Activated naive CD4-positive, alpha-beta T cell treated with anti-CD3 and anti-CD28 coated beads, Interleukin-2, amount 10 ng/mL, durations not matched to agents 7 days and 5 days (primary cell): ENCODE measurements at regions not wholly inside any gene's neighbourhood (a gene's known extent, or its start where the extent isn't known, plus 50 kb on each side); places are given as distances from the start of the nearest gene placed in this dataset.

Source experiments
- CTCF ChIA-PET: fragments of 350-600 bp; sonication (Branson Sonifier 250); formaldehyde crosslinking; loops from one replicate; lab custom pipeline; 2021; ENCODE audit warnings: antibody characterized with exemption; lab: Charles Lee
- DNase-seq: peaks from one replicate; pipeline ENCODE4 v3.0.0-alpha.2; 2020
- H3K27ac Mint-ChIP-seq: one replicate; pipeline ENCODE4 v1.8.0; 2021; ENCODE audit warnings: mild to moderate bottlenecking, moderate library complexity, mixed read lengths
- H3K27me3 Mint-ChIP-seq: one replicate; pipeline ENCODE4 v1.8.0; 2021; ENCODE audit warnings: mild to moderate bottlenecking, mixed read lengths
- H3K36me3 Mint-ChIP-seq: one replicate; pipeline ENCODE4 v1.8.0; 2021; ENCODE audit warnings: mixed read lengths
- H3K4me1 Mint-ChIP-seq: one replicate; pipeline ENCODE4 v1.8.0; 2021; ENCODE audit warnings: mixed read lengths
- H3K4me3 Mint-ChIP-seq: one replicate; pipeline ENCODE4 v1.8.0; 2021; ENCODE audit warnings: mild to moderate bottlenecking, moderate library complexity, mixed read lengths
- H3K9me3 Mint-ChIP-seq: one replicate; pipeline ENCODE4 v1.8.0; 2021; ENCODE audit warnings: mixed read lengths

DNA sequence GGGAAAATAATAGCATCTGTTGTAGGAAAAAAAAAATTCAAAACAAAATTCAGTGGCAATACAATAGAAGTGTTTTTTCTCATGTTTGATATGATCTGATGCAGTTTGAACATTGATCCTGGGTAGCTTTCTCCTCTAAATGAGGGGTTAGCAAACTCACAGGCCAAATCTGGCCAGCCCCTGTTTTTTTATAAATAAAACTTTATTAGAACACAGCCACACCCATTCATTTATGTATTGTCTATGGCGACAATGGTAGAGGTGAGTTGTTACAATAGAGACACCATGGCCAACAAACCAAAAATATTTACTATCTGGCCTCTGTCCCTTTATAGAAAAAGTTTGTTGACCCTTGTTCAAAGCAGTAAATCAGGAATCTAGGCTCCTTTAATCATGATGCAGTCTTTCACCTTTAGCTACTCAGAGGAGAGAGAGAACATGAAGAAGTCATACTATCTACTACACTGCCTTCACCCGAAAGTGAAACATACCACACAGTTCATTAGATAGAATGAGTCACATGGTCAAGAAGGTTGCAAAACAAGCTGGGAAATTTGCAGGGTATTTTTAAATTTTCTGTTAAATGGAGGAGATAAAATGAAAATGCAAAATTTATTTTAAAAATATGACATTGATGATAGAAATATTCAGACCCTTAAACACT, 186.6 kb upstream of the MAOA start:
- no peaks in the 10 kb centered on the region for H3K27me3 Mint-ChIP-seq
- no peak overlapping the region for H3K27ac Mint-ChIP-seq
- H3K36me3 Mint-ChIP-seq = no peaks in the 10 kb centered on the region
- no peak overlapping the region for H3K4me3 Mint-ChIP-seq
- H3K4me1 Mint-ChIP-seq = no peaks in the 10 kb centered on the region
- no peak for DNase-seq
- no peaks in the 10 kb centered on the region for H3K9me3 Mint-ChIP-seq
- CTCF ChIA-PET = no interaction called here

DNA sequence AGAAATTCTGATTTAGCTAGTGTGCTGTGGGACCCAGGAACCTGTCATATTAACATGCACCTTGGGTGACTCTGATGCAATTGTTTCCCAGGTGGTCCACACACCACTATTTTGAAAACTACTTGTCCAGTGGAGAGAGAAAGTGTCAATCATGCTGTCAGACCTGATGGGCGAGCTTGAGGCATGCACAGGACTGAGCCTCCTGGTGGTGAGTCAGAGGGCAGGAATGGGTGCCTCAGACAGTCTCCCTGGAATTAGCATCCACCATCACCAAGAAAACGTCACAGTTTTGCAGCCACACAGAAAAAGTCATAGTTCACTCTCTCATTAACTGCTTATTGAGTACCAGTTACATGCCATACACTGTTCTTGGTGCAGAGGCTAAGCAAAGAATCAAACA, 181.8 kb upstream of the MAOA start:
- Mint-ChIP-seq H3K4me1 (no peaks in the 10 kb centered on the region), H3K27me3 (no peaks in the 10 kb centered on the region), H3K9me3 (no peaks in the 10 kb centered on the region), H3K36me3 (no peaks in the 10 kb centered on the region), H3K4me3 (no peak overlapping the region), H3K27ac (no peak overlapping the region)
- CTCF ChIA-PET = no interaction called here
- DNase-seq = no peak

DNA sequence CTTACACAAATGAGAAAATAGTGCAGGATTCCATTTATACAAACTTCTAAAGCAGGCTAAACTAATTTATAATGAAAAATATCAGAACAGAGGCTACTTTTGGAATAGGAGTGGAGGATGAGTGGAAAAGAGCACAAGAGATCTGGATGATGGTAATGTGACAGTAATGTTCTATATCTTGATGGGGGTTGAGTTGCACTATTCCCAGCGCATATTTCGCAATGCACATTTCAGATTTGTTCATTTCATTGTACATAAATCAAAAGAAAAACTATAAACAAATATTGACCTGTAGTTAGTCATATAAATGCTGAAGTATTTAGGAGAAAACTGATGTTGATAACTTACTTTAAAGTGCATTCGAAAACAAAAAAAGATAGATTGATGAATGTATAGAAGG, 177.0 kb upstream of the MAOA start:
- H3K36me3 Mint-ChIP-seq = no peaks in the 10 kb centered on the region
- no peak overlapping the region for H3K4me3 Mint-ChIP-seq
- H3K27ac Mint-ChIP-seq = no peak overlapping the region
- DNase-seq = no peak
- H3K4me1 Mint-ChIP-seq = no peaks in the 10 kb centered on the region
- no peaks in the 10 kb centered on the region for H3K9me3 Mint-ChIP-seq
- CTCF ChIA-PET = no interaction called here
- no peaks in the 10 kb centered on the region for H3K27me3 Mint-ChIP-seq

DNA sequence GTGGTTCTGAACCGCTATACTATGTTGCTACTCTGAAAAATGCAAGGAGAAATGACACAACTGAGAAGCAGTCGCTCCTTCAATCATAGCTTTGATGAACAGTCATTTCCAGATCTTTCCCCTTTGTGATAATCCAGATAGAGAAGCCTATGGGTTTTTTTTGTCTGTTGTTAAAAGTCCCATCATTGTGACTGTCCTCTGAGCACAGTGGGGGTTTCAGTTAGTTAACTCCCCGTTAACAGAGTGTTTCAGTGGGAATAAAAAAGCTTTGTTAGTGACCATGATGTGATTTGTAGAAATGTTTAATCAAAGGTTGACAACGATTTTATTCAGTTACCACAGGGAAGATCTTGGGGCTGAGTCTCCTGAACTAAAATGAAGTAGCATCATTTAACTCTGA, 176.2 kb upstream of the MAOA start:
- no peaks in the 10 kb centered on the region for H3K27me3 Mint-ChIP-seq
- no peaks in the 10 kb centered on the region for H3K4me1 Mint-ChIP-seq

DNA sequence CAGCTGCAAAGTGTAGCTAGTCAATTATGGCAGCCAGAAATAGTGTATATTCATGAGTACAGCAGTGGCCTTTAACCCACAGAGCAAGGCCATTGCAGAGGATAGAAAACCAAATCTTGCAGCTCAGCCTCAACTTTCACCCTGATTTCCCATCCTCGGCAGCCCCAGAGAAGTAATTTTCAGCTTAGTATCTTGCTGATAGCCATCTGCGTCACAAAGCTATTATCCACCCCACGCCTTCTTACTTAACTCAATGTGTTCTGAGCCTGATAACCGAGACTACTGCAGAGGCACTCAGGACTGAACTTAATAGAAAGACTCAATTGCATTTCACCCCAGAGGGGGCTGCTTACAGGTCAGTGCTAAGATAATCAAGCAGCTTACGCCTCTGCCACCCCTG, 174.5 kb upstream of the MAOA start:
- Mint-ChIP-seq H3K27ac (no peak overlapping the region), H3K4me1 (no peaks in the 10 kb centered on the region), H3K36me3 (no peaks in the 10 kb centered on the region), H3K27me3 (no peaks in the 10 kb centered on the region), H3K9me3 (no peaks in the 10 kb centered on the region), H3K4me3 (no peak overlapping the region)
- DNase-seq = no peak
- CTCF ChIA-PET = no interaction called here

More for the DNA sequence above, 176.2 kb upstream of the MAOA start:
- Mint-ChIP-seq H3K4me3 (no peak overlapping the region), H3K9me3 (no peaks in the 10 kb centered on the region), H3K27ac (no peak overlapping the region), H3K36me3 (no peaks in the 10 kb centered on the region)
- DNase-seq = no peak
- CTCF ChIA-PET = no interaction called here

DNA sequence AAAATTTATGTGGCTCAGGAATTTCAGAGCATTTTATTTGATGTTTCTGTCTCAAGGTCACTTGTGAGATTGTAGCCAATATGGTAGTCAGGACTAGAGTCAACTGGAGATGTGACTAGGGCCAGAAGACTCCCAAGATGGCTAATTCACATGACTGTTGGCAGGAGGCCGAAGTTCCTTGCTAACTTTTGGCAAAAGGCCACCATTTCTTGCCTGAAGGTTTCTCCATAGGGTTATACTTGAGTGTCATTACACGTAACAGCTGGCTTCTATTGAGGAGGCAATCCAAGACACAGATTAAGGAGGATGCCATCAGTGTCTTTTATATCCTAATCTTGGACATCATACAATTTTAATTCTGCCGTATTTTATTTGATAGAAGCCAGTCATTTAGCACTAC, 162.3 kb upstream of the MAOA start:
- Mint-ChIP-seq H3K36me3 (no peaks in the 10 kb centered on the region), H3K4me3 (no peak overlapping the region), H3K4me1 (no peaks in the 10 kb centered on the region), H3K27me3 (no peaks in the 10 kb centered on the region), H3K27ac (no peak overlapping the region), H3K9me3 (no peaks in the 10 kb centered on the region)
- CTCF ChIA-PET = interaction anchor here (0.7 kb wide), 1 partner anchor 13 kb away, joined by 3 read pairs; no protein-coding TSS in a partner anchor
- DNase-seq = no peak

DNA sequence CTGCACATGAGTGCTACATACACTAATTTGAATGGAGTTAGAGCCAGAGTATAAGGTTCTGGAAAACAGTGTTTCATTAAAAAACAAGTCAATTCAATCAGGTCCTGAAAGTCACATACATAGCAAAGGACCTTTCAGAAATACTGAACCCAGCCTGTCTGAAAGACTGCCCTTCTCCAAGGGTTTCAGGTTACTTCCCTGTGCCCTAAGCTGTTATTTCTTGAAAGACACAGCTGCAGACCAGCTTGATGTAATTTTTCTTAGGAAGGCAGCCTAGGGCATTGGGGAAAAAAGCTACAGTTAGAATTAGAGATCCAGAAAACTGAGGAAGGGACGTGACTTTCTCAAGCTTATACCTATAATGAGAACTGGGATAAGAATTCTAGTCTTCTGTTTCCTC, 155.9 kb upstream of the MAOA start:
- DNase-seq = no peak
- CTCF ChIA-PET = no interaction called here
- no peak overlapping the region for H3K27ac Mint-ChIP-seq
- peaks cover 3% of the 10 kb centered on the region for H3K27me3 Mint-ChIP-seq
- no peak overlapping the region for H3K4me3 Mint-ChIP-seq
- no peaks in the 10 kb centered on the region for H3K9me3 Mint-ChIP-seq
- no peaks in the 10 kb centered on the region for H3K4me1 Mint-ChIP-seq
- H3K36me3 Mint-ChIP-seq = no peaks in the 10 kb centered on the region

DNA sequence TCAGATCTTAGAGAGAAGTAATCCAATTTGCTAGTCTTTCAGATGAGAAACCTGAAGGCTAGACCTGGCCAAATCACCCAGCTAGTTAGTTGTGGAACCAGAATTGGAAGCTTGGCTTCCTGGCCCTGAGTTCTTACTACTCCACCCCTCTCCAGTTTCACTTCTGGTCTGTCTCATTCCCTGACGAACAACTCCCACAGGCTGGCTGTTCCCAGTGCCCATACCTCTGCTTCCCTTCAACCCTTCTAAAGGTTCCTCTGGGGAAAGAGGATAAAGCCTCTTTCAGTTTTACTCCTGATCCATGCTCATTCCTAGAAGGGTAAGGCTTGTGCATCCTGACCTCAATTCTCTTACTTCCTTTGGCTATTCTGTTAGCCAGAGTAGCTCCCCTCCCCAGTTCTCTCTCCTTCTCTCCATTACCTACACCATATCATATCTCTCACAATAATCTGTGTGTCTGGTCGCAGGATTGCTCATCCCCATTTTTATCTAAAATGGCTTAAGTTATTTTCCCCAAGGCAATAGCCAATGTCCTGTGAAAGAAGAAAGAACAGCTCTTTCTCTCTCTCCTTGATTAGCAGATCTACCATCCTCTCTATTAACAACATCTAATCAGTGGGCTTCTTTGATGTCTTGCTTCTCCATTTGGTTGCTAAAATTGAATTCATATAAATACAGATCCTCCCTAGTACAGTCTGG, 155.0 kb upstream of the MAOA start:
- H3K4me3 Mint-ChIP-seq = no peak overlapping the region
- H3K27ac Mint-ChIP-seq = no peak overlapping the region
- H3K27me3 Mint-ChIP-seq = peaks cover 3% of the 10 kb centered on the region
- H3K9me3 Mint-ChIP-seq = no peaks in the 10 kb centered on the region
- CTCF ChIA-PET = no interaction called here
- no peaks in the 10 kb centered on the region for H3K36me3 Mint-ChIP-seq
- no peaks in the 10 kb centered on the region for H3K4me1 Mint-ChIP-seq
- DNase-seq = no peak

DNA sequence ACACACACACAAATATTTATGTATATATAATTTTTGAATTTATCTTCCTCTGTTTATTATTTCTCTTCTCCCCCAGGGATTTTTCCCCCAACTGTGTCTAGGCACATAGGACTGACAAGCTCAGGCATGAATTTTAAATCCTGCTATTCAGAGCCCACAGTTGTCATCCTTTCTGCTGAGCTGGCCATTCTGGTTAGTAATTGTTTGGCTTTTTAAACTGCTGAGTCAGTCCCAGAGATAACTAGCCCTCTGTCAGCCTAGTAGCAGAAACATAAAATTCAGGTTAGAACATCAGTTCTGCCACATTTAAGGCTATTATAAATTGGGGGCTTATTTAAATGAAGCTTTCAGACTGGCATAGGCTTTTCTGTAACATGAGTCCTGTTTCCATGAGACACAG, 151.7 kb upstream of the MAOA start:
- Mint-ChIP-seq H3K36me3 (no peaks in the 10 kb centered on the region), H3K9me3 (no peaks in the 10 kb centered on the region), H3K27ac (no peak overlapping the region), H3K27me3 (peaks cover 3% of the 10 kb centered on the region), H3K4me3 (no peak overlapping the region), H3K4me1 (no peaks in the 10 kb centered on the region)
- no peak for DNase-seq
- CTCF ChIA-PET = no interaction called here

DNA sequence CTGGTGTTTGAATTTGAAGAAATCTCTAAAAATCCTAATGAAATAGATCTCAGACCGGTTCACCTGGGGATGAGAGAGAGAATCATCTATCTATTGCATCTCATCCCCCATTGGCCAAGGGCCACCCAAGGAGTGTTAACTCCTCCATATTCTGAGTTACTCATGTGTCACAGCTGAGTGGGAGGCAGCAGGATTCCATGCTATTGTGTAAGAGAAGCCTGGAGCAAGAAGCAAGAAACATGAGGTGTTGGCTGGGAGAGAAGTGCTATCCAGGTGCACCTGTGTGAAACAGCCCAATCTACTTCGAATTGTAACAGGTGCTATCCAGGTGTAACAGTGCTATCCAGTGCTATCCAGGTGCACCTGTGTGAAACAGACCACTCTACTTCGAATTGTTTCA, 150.3 kb upstream of the MAOA start:
- Mint-ChIP-seq H3K4me1 (no peaks in the 10 kb centered on the region), H3K36me3 (no peaks in the 10 kb centered on the region), H3K27ac (no peak overlapping the region), H3K4me3 (no peak overlapping the region), H3K9me3 (no peaks in the 10 kb centered on the region), H3K27me3 (peaks cover 3% of the 10 kb centered on the region)
- no peak for DNase-seq
- CTCF ChIA-PET = no interaction called here

DNA sequence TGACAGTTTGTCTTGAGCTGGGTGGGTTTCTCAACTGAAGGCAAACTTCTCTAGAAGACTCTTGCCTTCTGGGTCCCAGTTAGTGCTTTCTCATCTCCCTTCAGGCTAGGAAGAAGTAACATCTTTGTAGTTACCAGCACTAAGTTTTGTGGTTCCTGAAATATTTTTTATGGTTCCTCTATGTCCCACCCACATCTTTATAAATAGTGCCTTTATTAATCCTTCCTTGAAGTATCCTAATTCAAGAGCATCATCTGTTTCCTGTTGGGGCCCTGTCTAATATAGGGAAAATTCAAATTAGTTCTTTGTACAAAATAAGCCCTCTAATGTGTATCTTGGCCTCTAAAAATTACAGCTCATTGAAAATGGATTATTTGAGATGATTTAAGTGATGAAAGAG, 147.4 kb upstream of the MAOA start:
- H3K36me3 Mint-ChIP-seq = no peaks in the 10 kb centered on the region

DNA sequence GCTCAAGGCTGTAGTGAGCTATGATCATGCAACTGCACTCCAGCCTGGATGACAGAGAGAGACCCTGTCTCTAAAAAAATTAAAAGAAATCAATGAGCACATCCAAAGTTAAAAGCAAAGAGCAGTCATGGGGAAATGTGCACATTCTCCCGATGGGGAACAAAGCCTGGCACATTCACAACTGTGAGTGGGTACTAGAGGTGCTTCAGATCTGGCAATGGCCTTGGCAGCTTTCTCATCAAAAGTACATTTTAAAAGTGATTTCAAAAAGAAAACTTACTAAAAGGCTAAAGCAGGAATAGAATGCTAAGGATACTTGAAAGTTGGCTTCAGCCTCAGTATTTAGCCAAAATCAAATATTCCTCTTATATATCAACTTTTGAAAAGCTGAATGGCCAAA, 145.9 kb upstream of the MAOA start:
- Mint-ChIP-seq H3K27ac (no peak overlapping the region), H3K4me3 (no peak overlapping the region), H3K4me1 (no peaks in the 10 kb centered on the region), H3K27me3 (no peaks in the 10 kb centered on the region), H3K36me3 (no peaks in the 10 kb centered on the region), H3K9me3 (no peaks in the 10 kb centered on the region)
- DNase-seq = no peak
- CTCF ChIA-PET = no interaction called here

More for the DNA sequence above, 147.4 kb upstream of the MAOA start:
- Mint-ChIP-seq H3K4me1 (no peaks in the 10 kb centered on the region), H3K4me3 (no peak overlapping the region), H3K27me3 (no peaks in the 10 kb centered on the region), H3K9me3 (no peaks in the 10 kb centered on the region), H3K27ac (no peak overlapping the region)
- no peak for DNase-seq
- CTCF ChIA-PET = no interaction called here

DNA sequence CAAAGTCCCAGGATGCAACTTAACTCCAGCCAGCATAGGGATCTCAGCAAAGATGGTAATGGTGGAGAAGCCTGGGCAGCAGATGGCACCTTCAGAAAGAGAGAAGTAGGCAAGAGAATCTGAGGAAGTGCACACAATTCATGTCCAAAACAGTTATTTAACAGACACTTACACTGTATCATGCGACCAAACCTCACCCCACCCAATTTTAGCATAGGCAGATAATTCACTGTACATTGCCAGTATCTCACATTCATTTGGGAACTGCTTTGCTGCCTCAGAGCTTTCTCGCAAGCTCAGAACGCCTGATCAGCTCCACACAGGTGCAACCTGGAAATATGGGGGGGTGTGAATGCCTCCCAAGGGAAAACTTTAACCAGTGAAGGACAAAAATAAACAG, 143.0 kb upstream of the MAOA start:
- DNase-seq = no peak
- Mint-ChIP-seq H3K4me3 (no peak overlapping the region), H3K36me3 (no peaks in the 10 kb centered on the region), H3K27ac (no peak overlapping the region), H3K9me3 (no peaks in the 10 kb centered on the region), H3K4me1 (no peaks in the 10 kb centered on the region), H3K27me3 (no peaks in the 10 kb centered on the region)
- CTCF ChIA-PET = no interaction called here

DNA sequence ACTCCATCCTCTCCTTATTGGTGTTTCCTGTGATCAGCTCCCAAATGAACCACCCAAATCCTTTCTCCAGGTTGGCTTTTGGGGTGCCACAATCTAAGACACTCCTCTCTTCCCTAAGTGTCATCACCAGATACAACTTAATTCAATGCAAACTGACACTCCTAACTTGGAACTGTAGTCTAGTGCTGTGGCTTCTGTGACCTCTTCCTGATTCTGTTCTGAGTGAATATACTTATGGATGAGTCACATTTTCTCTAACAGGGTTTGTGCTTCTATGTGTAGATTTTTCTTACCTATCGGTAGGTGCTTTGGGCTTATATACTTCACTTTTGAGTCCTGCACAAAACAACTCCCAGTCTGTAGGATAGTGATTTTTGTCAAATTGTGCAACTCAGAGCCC, 141.3 kb upstream of the MAOA start:
- no peak overlapping the region for H3K27ac Mint-ChIP-seq
- no peak for DNase-seq
- H3K36me3 Mint-ChIP-seq = no peaks in the 10 kb centered on the region
- H3K27me3 Mint-ChIP-seq = no peaks in the 10 kb centered on the region
- H3K4me3 Mint-ChIP-seq = no peak overlapping the region
- CTCF ChIA-PET = no interaction called here
- H3K9me3 Mint-ChIP-seq = no peaks in the 10 kb centered on the region
- H3K4me1 Mint-ChIP-seq = no peaks in the 10 kb centered on the region

DNA sequence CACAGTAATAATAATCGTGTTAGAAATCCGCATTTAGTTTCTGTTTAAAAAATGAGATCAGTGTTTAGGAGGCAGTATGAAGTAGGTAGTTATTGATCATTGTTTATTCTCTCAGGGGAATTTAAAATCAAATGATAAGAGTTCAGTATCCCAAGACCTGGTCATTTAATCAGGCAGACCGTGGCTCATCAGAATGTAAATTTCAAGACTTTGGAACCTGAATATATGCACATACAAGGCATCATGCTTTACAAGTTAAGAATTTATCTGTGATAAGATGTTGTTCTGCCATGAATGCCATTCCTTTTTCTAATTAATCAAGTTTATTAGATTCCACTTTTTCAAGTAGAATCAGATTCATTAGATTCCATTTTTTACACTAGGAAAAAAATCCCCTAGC, 133.5 kb upstream of the MAOA start:
- Mint-ChIP-seq H3K9me3 (no peaks in the 10 kb centered on the region), H3K4me3 (no peak overlapping the region), H3K36me3 (no peaks in the 10 kb centered on the region), H3K27ac (no peak overlapping the region), H3K4me1 (no peaks in the 10 kb centered on the region), H3K27me3 (no peaks in the 10 kb centered on the region)
- CTCF ChIA-PET = no interaction called here
- DNase-seq = no peak
